Hepatocyte (in vitro differentiated cells): ENCODE measurements at regions not wholly inside any gene's neighbourhood (a gene's known extent, or its start where the extent isn't known, plus 50 kb on each side); places are given as distances from the start of the nearest gene placed in this dataset.

Experiments
- CTCF ChIP-seq: fragments of 200-600 bp; sonication (generic); IDR thresholded peaks from 2 replicates; pipeline ENCODE4 v1.5.1; 2016; ENCODE audit warnings: antibody characterized with exemption, mild to moderate bottlenecking; ENCODE audit not compliant: poor library complexity
- EZH2phosphoT487 ChIP-seq: fragments of 200-600 bp; sonication (generic); IDR thresholded peaks from one replicate; pipeline ENCODE4 v1.6.1; 2018; ENCODE audit warnings: antibody characterized with exemption, mild to moderate bottlenecking, low read depth, moderate library complexity; ENCODE audit not compliant: unreplicated experiment, severe bottlenecking

GRCh38 chr9:2411459-2412215 lies 209.9 kb upstream of the VLDLR start:
- no peak for TF ChIP-seq CTCF
- TF ChIP-seq EZH2phosphoT487, result no peak
